Prostate gland (tissue), 2 donors: ENCODE measurements at regions not wholly inside any gene's neighbourhood (a gene's known extent, or its start where the extent isn't known, plus 50 kb on each side); places are given as distances from the start of the nearest gene placed in this dataset.

Experiments
- POLR2AphosphoS5 ChIP-seq: sonication (generic); formaldehyde crosslinking; IDR thresholded peaks from one replicate; pipeline ENCODE4 v1.6.1; 2017; ENCODE audit warnings: antibody characterized with exemption
- TF ChIP-seq, protein P1 (sequence below), 4 experiments: fragments of 200-600 bp in 2 of 4; fragments of 450-650 bp in 2 of 4; sonication (generic) in 2 of 4; IDR thresholded peaks; 1 replicate in 3 of 4; 2 replicates in 1 of 4; pipeline ENCODE4 v1.5.1; 2016 to 2019; ENCODE audit warnings: antibody characterized with exemption in 4 of 4, mild to moderate bottlenecking in 2 of 4, moderate library complexity in 2 of 4

DNA sequence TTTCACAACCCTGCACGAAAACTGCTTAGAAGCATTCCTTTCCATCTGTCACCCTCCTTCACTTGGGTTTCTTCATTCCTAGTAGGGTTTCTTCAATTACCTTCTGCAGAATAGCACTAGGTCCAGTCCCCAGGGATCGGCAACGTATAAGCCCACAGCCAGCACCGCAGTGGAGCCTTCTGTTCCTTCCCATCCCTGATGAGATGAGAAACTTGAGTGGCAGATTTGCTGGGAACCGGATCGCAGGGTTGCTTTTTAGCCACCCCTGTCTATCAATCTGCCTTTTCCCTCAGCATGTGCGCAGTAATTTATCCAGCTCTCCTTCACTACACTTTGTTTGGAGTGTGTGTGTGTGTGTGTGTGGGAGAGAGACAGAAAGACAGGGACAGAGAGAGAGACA lies 94.2 kb downstream of the CD8B2 start:
- no peak for TF ChIP-seq POLR2AphosphoS5
- TF ChIP-seq, protein P1, sequence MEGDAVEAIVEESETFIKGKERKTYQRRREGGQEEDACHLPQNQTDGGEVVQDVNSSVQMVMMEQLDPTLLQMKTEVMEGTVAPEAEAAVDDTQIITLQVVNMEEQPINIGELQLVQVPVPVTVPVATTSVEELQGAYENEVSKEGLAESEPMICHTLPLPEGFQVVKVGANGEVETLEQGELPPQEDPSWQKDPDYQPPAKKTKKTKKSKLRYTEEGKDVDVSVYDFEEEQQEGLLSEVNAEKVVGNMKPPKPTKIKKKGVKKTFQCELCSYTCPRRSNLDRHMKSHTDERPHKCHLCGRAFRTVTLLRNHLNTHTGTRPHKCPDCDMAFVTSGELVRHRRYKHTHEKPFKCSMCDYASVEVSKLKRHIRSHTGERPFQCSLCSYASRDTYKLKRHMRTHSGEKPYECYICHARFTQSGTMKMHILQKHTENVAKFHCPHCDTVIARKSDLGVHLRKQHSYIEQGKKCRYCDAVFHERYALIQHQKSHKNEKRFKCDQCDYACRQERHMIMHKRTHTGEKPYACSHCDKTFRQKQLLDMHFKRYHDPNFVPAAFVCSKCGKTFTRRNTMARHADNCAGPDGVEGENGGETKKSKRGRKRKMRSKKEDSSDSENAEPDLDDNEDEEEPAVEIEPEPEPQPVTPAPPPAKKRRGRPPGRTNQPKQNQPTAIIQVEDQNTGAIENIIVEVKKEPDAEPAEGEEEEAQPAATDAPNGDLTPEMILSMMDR (IDR thresholded peaks at IDR 0.05), result no peak
